ENCODE measurements at regions not wholly inside any gene's neighbourhood (a gene's known extent, or its start where the extent isn't known, plus 50 kb on each side); places are given as distances from the start of the nearest gene placed in this dataset.

- no peak for DNase-seq (ENCODE audit: low spot score in 2 of 2)
- Histone ChIP-seq H3K36me3 (no peaks in the 10 kb centered on the region), H3K27me3 (no peaks in the 10 kb centered on the region), H3K4me3 (no peak overlapping the region), H3K4me1 (no peaks in the 10 kb centered on the region), H3K9me3 (no peaks in the 10 kb centered on the region), H3K27ac (no peak overlapping the region)
- TF ChIP-seq, protein P1, sequence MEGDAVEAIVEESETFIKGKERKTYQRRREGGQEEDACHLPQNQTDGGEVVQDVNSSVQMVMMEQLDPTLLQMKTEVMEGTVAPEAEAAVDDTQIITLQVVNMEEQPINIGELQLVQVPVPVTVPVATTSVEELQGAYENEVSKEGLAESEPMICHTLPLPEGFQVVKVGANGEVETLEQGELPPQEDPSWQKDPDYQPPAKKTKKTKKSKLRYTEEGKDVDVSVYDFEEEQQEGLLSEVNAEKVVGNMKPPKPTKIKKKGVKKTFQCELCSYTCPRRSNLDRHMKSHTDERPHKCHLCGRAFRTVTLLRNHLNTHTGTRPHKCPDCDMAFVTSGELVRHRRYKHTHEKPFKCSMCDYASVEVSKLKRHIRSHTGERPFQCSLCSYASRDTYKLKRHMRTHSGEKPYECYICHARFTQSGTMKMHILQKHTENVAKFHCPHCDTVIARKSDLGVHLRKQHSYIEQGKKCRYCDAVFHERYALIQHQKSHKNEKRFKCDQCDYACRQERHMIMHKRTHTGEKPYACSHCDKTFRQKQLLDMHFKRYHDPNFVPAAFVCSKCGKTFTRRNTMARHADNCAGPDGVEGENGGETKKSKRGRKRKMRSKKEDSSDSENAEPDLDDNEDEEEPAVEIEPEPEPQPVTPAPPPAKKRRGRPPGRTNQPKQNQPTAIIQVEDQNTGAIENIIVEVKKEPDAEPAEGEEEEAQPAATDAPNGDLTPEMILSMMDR (IDR thresholded peaks at IDR 0.05), result no peak
- no peak for TF ChIP-seq POLR2A (IDR thresholded peaks at IDR 0.05)
- no peak for TF ChIP-seq EP300 (IDR thresholded peaks at IDR 0.05)
- no peak for TF ChIP-seq POLR2AphosphoS5 (IDR thresholded peaks at IDR 0.05)
- WGBS, result 85% methylated on average over 7 of the region's 7 CpGs
These were observed 343.1 kb downstream of the LPIN1 start for GRCh38 chr2:12089496-12089895.

DNA sequence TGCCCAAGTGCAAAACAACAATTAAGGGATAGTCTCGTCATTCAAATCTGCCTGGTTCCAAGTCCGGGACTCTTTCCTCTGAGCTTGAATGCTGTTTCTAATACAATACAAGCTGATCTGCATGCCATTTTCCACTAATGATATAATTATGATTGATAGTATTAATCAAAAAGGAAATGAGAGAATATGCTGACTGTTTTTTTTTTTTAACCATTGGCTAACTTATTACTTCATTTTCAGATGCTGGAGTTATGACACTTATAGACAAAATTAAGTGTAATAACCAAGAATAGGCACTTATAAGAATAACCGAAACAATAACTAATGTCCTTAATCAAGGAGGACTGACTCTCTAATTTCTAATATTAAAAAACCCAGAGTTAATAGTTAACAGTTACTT, 343.6 kb downstream of the LPIN1 start:
- 90% methylated on average over 3 of the region's 3 CpGs for WGBS
- H3K36me3 ChIP-seq, result no peaks in the 10 kb centered on the region
- no peaks in the 10 kb centered on the region for H3K27me3 ChIP-seq
- H3K4me3 ChIP-seq, result no peak overlapping the region
- TF ChIP-seq EP300 (IDR thresholded peaks at IDR 0.05) (no peak), POLR2AphosphoS5 (IDR thresholded peaks at IDR 0.05) (no peak), POLR2A (IDR thresholded peaks at IDR 0.05) (no peak)
- TF ChIP-seq, protein P1 (IDR thresholded peaks at IDR 0.05), result no peak
- H3K27ac ChIP-seq, result no peak overlapping the region
- no peaks in the 10 kb centered on the region for H3K9me3 ChIP-seq
- H3K4me1 ChIP-seq, result no peaks in the 10 kb centered on the region
- DNase-seq (ENCODE audit: low spot score in 2 of 2), result no peak

- H3K4me3 ChIP-seq, result no peak overlapping the region
These were observed 344.2 kb downstream of the LPIN1 start for GRCh38 chr2:12090590-12090989.

GRCh38 chr2:12091201-12091806, 344.9 kb downstream of the LPIN1 start:
- TF ChIP-seq POLR2A (IDR thresholded peaks at IDR 0.05) (no peak), POLR2AphosphoS5 (IDR thresholded peaks at IDR 0.05) (no peak), EP300 (IDR thresholded peaks at IDR 0.05) (no peak)
- TF ChIP-seq, protein P1 (IDR thresholded peaks at IDR 0.05), result no peak
- no peak for DNase-seq (ENCODE audit: low spot score in 2 of 2)
- H3K27ac ChIP-seq, result no peak overlapping the region
- no peaks in the 10 kb centered on the region for H3K9me3 ChIP-seq
- H3K36me3 ChIP-seq, result no peaks in the 10 kb centered on the region
- H3K4me3 ChIP-seq, result no peak overlapping the region
- H3K4me1 ChIP-seq, result no peaks in the 10 kb centered on the region
- WGBS, result 62% methylated on average over 4 of the region's 4 CpGs
- H3K27me3 ChIP-seq, result no peaks in the 10 kb centered on the region

More at GRCh38 chr2:12090590-12090989, 344.2 kb downstream of the LPIN1 start:
- 76% methylated on average over 3 of the region's 3 CpGs for WGBS
- no peak overlapping the region for H3K27ac ChIP-seq
- no peak for TF ChIP-seq POLR2A (IDR thresholded peaks at IDR 0.05)
- TF ChIP-seq POLR2AphosphoS5 (IDR thresholded peaks at IDR 0.05), result no peak
- TF ChIP-seq, protein P1 (IDR thresholded peaks at IDR 0.05), result no peak
- no peak for TF ChIP-seq EP300 (IDR thresholded peaks at IDR 0.05)
- DNase-seq (ENCODE audit: low spot score in 2 of 2), result no peak
- no peaks in the 10 kb centered on the region for H3K9me3 ChIP-seq
- no peaks in the 10 kb centered on the region for H3K36me3 ChIP-seq
- no peaks in the 10 kb centered on the region for H3K4me1 ChIP-seq
- H3K27me3 ChIP-seq, result no peaks in the 10 kb centered on the region

GRCh38 chr2:12094134-12094533, 347.7 kb downstream of the LPIN1 start:
- no peak for DNase-seq (ENCODE audit: low spot score in 2 of 2)
- Histone ChIP-seq H3K27me3 (no peaks in the 10 kb centered on the region), H3K9me3 (no peaks in the 10 kb centered on the region), H3K27ac (no peak overlapping the region), H3K36me3 (no peaks in the 10 kb centered on the region), H3K4me1 (no peaks in the 10 kb centered on the region), H3K4me3 (no peak overlapping the region)
- WGBS, result 96% methylated on average over 3 of the region's 3 CpGs
- TF ChIP-seq POLR2AphosphoS5 (IDR thresholded peaks at IDR 0.05) (no peak), POLR2A (IDR thresholded peaks at IDR 0.05) (no peak)

Data from suprapubic skin (tissue), 4 donors.